ENCODE measurements at regions not wholly inside any gene's neighbourhood (a gene's known extent, or its start where the extent isn't known, plus 50 kb on each side); places are given as distances from the start of the nearest gene placed in this dataset.
"Not testable (repeated sequence)": the region's sequence is repeated elsewhere in the genome, so short reads cannot be mapped to it uniquely, and the experiment has no call there.

- H3K4me3 ChIP-seq (ENCODE audit: control insufficient read depth, low read depth, low read length), result no peak overlapping the region
- TF ChIP-seq CTCF (IDR thresholded peaks at IDR 0.05; ENCODE audit: control insufficient read depth, insufficient read depth, low read depth, low read length, missing control alignments), result no peak
- no peak for DNase-seq (ENCODE audit: low read depth)
Measured at GRCh38 chr10:65793738-65794425, 1132.0 kb upstream of the LRRTM3 start.

GRCh38 chr10:65794861-65795260, 1131.0 kb upstream of the LRRTM3 start:
- not testable (repeated sequence) for DNase-seq (ENCODE audit: low read depth); H3K4me3 ChIP-seq (ENCODE audit: control insufficient read depth, low read depth, low read length)

GRCh38 chr10:65796472-65796871, 1129.4 kb upstream of the LRRTM3 start:
- no peak for TF ChIP-seq CTCF (IDR thresholded peaks at IDR 0.05; ENCODE audit: control insufficient read depth, insufficient read depth, low read depth, low read length, missing control alignments)
- no peak for DNase-seq (ENCODE audit: low read depth)
- no peak overlapping the region for H3K4me3 ChIP-seq (ENCODE audit: control insufficient read depth, low read depth, low read length)

GRCh38 chr10:65798133-65798532, 1127.7 kb upstream of the LRRTM3 start:
- no peak overlapping the region for H3K4me3 ChIP-seq (ENCODE audit: control insufficient read depth, low read depth, low read length)
- DNase-seq (ENCODE audit: low read depth), result no peak

DNA sequence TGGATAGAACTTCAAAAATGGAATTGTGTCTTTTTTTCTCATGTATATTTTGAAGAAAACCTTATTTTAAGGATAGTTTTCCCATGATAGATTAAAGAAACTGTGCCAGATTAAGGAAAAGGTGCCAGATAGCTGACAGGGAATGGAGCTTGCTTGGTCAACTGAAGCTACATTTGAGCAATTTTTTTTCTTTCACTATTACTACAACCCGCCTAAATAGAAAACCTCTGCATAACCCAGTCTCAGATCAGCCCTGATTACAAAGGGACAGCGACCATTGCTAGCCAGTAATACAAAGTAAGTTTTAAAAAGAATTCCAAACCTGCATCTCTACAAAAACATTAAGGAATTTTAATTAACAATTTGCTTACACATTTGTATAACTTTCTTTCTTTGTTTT, 1123.4 kb upstream of the LRRTM3 start:
- no peak for TF ChIP-seq CTCF (IDR thresholded peaks at IDR 0.05; ENCODE audit: control insufficient read depth, insufficient read depth, low read depth, low read length, missing control alignments)
- no peak for DNase-seq (ENCODE audit: low read depth)
- H3K4me3 ChIP-seq (ENCODE audit: control insufficient read depth, low read depth, low read length), result no peak overlapping the region

More at GRCh38 chr10:65798133-65798532, 1127.7 kb upstream of the LRRTM3 start:
- TF ChIP-seq CTCF (IDR thresholded peaks at IDR 0.05; ENCODE audit: control insufficient read depth, insufficient read depth, low read depth, low read length, missing control alignments), result no peak

DNA sequence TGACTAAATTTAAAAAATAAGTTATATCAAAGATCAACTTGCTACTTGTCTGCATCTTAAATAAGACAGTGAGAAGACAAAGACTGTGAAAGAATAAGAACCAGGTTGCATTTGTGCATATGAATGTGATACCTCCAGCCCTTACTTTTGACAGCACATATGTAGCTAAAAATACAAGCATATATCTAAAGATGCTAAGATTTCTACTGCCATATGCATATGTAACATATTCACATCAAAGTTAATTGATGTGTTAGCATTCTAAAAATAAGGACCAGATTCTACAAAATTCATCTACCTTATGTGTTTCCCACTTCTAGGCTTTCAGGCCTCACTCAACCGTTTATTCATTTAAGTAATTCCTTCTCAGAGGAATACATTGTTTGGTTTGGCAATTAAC, 1120.3 kb upstream of the LRRTM3 start:
- TF ChIP-seq CTCF (IDR thresholded peaks at IDR 0.05; ENCODE audit: control insufficient read depth, insufficient read depth, low read depth, low read length, missing control alignments), result no peak
- DNase-seq (ENCODE audit: low read depth), result no peak
- no peak overlapping the region for H3K4me3 ChIP-seq (ENCODE audit: control insufficient read depth, low read depth, low read length)

DNA sequence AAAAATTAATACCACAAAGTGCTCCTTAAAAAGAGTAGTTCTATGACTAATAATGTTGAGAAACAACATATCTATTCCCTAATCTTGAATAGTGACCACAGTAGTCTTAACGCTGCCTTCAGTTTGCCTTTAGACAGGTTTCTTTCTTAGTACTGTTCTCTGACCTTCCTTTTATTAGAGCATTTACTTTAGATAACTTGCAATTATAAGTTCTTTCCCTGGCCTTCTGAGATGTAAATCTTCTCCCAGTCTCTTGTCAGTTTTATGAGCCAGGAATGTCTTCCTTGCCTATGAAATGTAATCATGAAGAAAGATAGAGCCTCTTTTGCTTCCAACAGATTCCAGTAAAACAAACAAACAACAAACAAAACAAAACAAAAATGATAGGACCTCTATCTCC, 1119.8 kb upstream of the LRRTM3 start:
- no peak for TF ChIP-seq CTCF (IDR thresholded peaks at IDR 0.05; ENCODE audit: control insufficient read depth, insufficient read depth, low read depth, low read length, missing control alignments)
- H3K4me3 ChIP-seq (ENCODE audit: control insufficient read depth, low read depth, low read length), result no peak overlapping the region
- DNase-seq (ENCODE audit: low read depth), result no peak

Measured in AG09309 (cell line).